NCI-H69 (cell line): ENCODE measurements at regions not wholly inside any gene's neighbourhood (a gene's known extent, or its start where the extent isn't known, plus 50 kb on each side); places are given as distances from the start of the nearest gene placed in this dataset.

ENCODE experiments used
- DNase-seq: peaks from one replicate; lab custom pipeline; 2025; lab: John Stamatoyannopoulos, UW

DNA sequence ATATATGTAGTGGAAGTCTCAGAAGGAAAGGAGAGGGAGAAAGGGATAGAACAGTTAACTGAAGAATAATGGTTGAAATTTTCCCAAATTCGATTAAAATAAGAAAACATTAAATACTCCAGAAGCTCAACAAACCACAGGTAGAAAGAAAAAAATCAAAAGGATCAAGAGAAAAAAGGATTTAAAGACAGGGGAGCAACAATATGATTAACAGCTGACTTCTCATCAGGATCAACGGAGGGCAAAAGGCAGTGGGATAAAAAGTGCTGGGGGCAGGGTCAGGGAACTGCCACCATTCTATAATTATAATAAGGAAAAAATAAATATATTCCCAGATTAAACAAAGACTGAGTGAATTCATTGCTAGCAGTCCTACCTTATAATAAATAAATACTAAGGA lies 55.3 kb downstream of the CDKN2C start:
- no peak for DNase-seq

- no peak for DNase-seq
These were observed 62.9 kb downstream of the CDKN2C start for GRCh38 chr1:51032936-51033335.

DNA sequence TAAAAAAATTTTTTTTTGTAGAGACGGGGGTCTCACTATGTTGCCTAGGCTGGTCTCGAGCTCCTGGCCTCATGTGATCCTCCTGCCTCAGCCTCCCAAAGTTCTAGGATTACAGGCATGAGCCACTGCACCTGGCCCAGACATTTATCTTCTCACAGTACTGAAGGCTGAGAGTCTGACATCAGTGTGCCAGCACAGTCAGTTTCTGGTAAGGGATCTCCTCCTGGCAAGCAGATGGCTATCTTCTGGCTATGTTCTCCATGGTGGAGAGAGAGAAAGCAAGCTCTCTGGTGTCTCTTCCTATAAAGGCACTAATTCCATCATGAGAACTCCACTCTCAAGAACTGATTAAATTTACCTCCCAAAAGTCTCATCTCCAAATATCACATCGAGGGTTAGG lies 57.8 kb upstream of the C1orf185 start:
- DNase-seq: peak; percentile 64

- peak; percentile 30 for DNase-seq
These were observed 57.2 kb upstream of the C1orf185 start for GRCh38 chr1:51044834-51045233.

DNA sequence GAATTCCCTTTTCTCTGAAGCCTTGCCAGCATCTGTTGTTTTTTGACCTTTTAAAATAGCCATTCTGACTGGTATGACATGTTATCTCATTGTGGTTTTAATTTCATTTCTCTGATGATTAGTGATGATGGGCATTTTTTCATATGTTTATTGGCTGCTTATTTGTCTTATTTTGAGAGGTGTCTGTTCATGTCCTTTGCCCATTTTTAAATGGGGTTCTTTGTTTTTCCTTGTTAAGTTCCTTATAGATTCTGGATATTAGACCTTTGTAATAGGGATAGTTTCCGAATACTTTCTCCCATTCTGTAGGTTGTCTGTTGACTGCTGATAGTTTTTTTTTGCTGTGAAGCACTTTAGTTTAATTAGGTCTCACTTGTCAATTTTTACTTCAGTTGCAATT lies 54.0 kb upstream of the C1orf185 start:
- no peak for DNase-seq

DNA sequence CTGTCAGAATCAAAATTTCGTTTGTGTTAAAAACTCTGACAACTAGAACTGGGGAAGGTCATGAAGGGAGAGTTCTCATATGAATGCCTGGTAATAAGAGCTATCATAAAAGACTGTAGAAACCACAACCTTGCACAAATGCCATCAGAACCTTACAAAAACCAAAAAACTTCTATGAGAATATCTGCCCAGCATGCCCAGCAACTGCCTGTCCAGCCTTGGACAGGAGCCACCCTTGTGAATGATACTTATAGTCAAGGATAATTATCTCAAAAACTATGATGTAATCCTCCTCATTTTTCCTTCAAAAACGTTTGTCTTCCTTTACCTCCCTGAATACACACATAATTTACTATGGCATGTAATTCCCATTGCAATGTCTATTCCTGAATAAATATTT lies 53.4 kb upstream of the C1orf185 start:
- DNase-seq: peak; percentile 45
